IMR-90 (cell line): ENCODE measurements at regions not wholly inside any gene's neighbourhood (a gene's known extent, or its start where the extent isn't known, plus 50 kb on each side); places are given as distances from the start of the nearest gene placed in this dataset.

Experiments
- BHLHE40 ChIP-seq: fragments of 150-350 bp; IDR thresholded peaks from 2 replicates; pipeline ENCODE4 v1.6.1; 2016; ENCODE audit warnings: mild to moderate bottlenecking, low read depth, low read length
- CTCF ChIP-seq: conservative IDR thresholded peaks from 2 replicates; pipeline ENCODE4 v1.5.1; 2012; ENCODE audit warnings: mild to moderate bottlenecking, low read depth, low read length, improper control_type of control experiment
- ELK1 ChIP-seq: fragments of 150-350 bp; IDR thresholded peaks from 2 replicates; pipeline ENCODE4 v1.6.1; 2016; ENCODE audit warnings: low read depth, mild to moderate bottlenecking, low read length, moderate library complexity, borderline replicate concordance
- FOS ChIP-seq: fragments of 150-350 bp; IDR thresholded peaks from 2 replicates; pipeline ENCODE4 v1.6.1; 2016; ENCODE audit warnings: low read depth, low read length
- MXI1 ChIP-seq: IDR thresholded peaks from 2 replicates; pipeline ENCODE4 v1.6.1; 2012; ENCODE audit warnings: low read depth, mild to moderate bottlenecking, low read length, moderate library complexity, borderline replicate concordance
- NFE2L2 ChIP-seq: fragments of 150-350 bp; IDR thresholded peaks from 2 replicates; pipeline ENCODE4 v1.6.1; 2016; ENCODE audit warnings: low read depth, mild to moderate bottlenecking, low read length
- POLR2A ChIP-seq: IDR thresholded peaks from 2 replicates; pipeline ENCODE4 v1.6.1; 2012; ENCODE audit warnings: mild to moderate bottlenecking, low read depth, low read length
- RAD21 ChIP-seq: IDR thresholded peaks from 2 replicates; pipeline ENCODE4 v1.6.1; 2012; ENCODE audit warnings: low read length, improper control_type of control experiment
- RFX5 ChIP-seq: IDR thresholded peaks from 2 replicates; pipeline ENCODE4 v1.8.0; 2012; ENCODE audit warnings: low read depth, mild to moderate bottlenecking, low read length, moderate library complexity
- SMC3 ChIP-seq: fragments of 150-350 bp; IDR thresholded peaks from 2 replicates; pipeline ENCODE4 v1.6.1; 2016; ENCODE audit warnings: low read depth, mild to moderate bottlenecking, antibody characterized with exemption, low read length, moderate library complexity

DNA sequence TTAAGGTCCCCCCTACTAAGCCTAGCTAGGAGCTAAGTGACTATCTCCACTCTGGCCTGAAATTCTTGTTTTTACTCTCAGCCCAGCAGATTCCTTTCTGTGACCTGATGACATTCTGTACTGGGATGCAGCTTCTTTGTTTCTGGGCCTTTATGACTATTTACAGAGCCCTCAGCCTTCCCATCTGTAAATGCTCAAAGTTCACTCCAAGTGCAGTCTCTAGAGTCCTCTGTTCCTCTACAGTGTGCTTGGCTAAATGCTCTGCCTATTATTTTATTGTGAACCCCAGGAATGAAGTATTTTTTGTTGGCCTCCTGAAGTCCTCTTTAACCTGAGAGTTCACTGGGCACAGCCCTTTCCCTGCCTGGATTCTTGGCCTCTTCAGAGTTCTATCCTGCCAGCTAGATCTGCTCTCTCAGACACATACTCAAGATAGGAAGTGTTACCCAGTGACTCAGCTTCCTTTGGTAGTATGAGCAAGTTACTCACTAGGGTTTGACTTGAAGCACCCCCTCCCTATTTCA is 278.1 kb upstream of the P2RY1 start:
- no peak for TF ChIP-seq BHLHE40
- TF ChIP-seq NFE2L2, result no peak
- no peak for TF ChIP-seq SMC3
- TF ChIP-seq MXI1, result no peak
- no peak for TF ChIP-seq POLR2A
- no peak for TF ChIP-seq CTCF
- no peak for TF ChIP-seq ELK1
- TF ChIP-seq RAD21, result no peak
- TF ChIP-seq FOS, result no peak
- TF ChIP-seq RFX5, result no peak
